Heart right ventricle (tissue), 16 donors: ENCODE measurements at regions not wholly inside any gene's neighbourhood (a gene's known extent, or its start where the extent isn't known, plus 50 kb on each side); places are given as distances from the start of the nearest gene placed in this dataset.

Experiments
- ATAC-seq, 8 donors: fragments of 200-7000 bp; cut with Tn5 transposase; one replicate each; pipeline ENCODE4 v1.9.1; 2020; ENCODE audit warnings: mild to moderate bottlenecking in 8 of 8, moderate library complexity in 8 of 8, moderate number of reproducible peaks in 1 of 8
- DNase-seq, 2 donors: peaks; one replicate each; pipeline ENCODE4 v3.0.0-alpha.2; 2020
- H3K27ac ChIP-seq, 10 donors: fragments of 200-600 bp; sonication (generic) in 2 of 10; one replicate each; pipeline versions ENCODE4 v1.5.0 to v1.8.0; 2020 to 2022; ENCODE audit warnings: mild to moderate bottlenecking in 3 of 10
- H3K27me3 ChIP-seq, 7 donors: fragments of 200-600 bp; one replicate each; pipeline ENCODE4 v1.8.0; 2021 to 2022; ENCODE audit warnings: mild to moderate bottlenecking in 2 of 7
- H3K36me3 ChIP-seq, 9 donors: fragments of 200-600 bp; sonication (generic) in 1 of 9; one replicate each; pipeline versions ENCODE4 v1.5.0 to v1.8.0; 2020 to 2022; ENCODE audit warnings: mild to moderate bottlenecking in 2 of 9
- H3K4me1 ChIP-seq, 9 donors: fragments of 200-600 bp; sonication (generic) in 1 of 9; one replicate each; pipeline versions ENCODE4 v1.5.0 to v1.8.0; 2020 to 2022; ENCODE audit warnings: mild to moderate bottlenecking in 4 of 9
- H3K4me3 ChIP-seq, 10 donors: fragments of 200-600 bp; sonication (generic) in 2 of 10; one replicate each; pipeline versions ENCODE4 v1.5.0 to v1.8.0; 2020 to 2022; ENCODE audit warnings: mild to moderate bottlenecking in 7 of 10, moderate library complexity in 2 of 10
- H3K9me3 ChIP-seq, 11 donors: fragments of 200-600 bp in 10 of 11; sonication (generic) in 2 of 11; one replicate each; pipeline versions ENCODE4 v1.5.0 to v1.8.0; 2013 to 2022; ENCODE audit warnings: mild to moderate bottlenecking in 2 of 11, control low read depth in 1 of 11, moderate library complexity in 1 of 11
- CTCF ChIP-seq, 9 donors: fragments of 200-600 bp; sonication (generic) in 2 of 9; IDR thresholded peaks; one replicate each; pipeline versions ENCODE4 v1.5.0 to v1.8.0; 2021 to 2022; ENCODE audit warnings: antibody characterized with exemption in 9 of 9, mild to moderate bottlenecking in 5 of 9, moderate library complexity in 1 of 9
- WGBS, 2 donors: extraction: QIAGEN DNeasy Blood & Tissue Kit; methylation state at CpG; one replicate each; pipeline ENCODE4 v1.1.7; 2013; ENCODE audit warnings: inconsistent platforms in 1 of 2; 5-methylcytosine and 5-hydroxymethylcytosine counted together
- intact Hi-C, 10 donors: fragments of 100-400 bp; cut with DNase I; formaldehyde crosslinking; loops; one replicate each; pipeline versions ENCODE4 v1.11.1 to v1.14.2; 2022
- donor health status: Arrhythmogenic right ventricular cardiomyopathy.
- donor health status: ischemic (EF 13 %, LVEDD 7.1; RV severe dilation, severe dysfunction).
- donor health status: healthy with polysubstance abuse.
- donor health status: DM: no; HTN: yes; CAD: no.
- donor health status: DM: no; HTN: no; CAD: no.
- donor health status: ischemic (EF 25% LVEDD 6.9; RV normal size, moderate dysfunction).
- donor health status: ischemic (EF 25% LVEDD 5.7; RV mildly dilated, moderate dysfunction).
- donor health status: healthy.
- donor health status: DM: yes; HTN: yes; CAD: no.
- donor health status: Ischemic cardiomyopathy.
- donor health status: ischemic (EF 35%, LVEDD 5.7; RV mildly dilated, moderate dysfunction).
- donor health status: nonischemic (EF 11% LVEDD 7.7; RV severe dilation, severe dysfunction).
- donor health status: DM: yes; HTN: yes; CAD: no.
- donor health status: PGD.
- donor health status: ischemic (EF 29% LVEDD 5.4; RV normal size, mild dysfunction).
- donor health status: nonischemic (EF 23%, LVEDD 6.1; RV moderate dilation, normal function).

GRCh38 chr6:71523548-71523947 is 234.9 kb downstream of the OGFRL1 start:
- TF ChIP-seq CTCF (IDR thresholded peaks at IDR 0.05), result no peak
- 89 to 96% methylated on average over 3 of the region's 3 CpGs for WGBS, 2 donors
- Histone ChIP-seq H3K36me3 (no peaks in the 10 kb centered on the region), H3K4me1 (peaks cover 0 to 8% (median 0%) of the 10 kb centered on the region in 9 donors), H3K9me3 (peaks cover 0 to 7% (median 0%) of the 10 kb centered on the region in 11 donors), H3K4me3 (no peak overlapping the region), H3K27me3 (peaks cover 0 to 3% (median 0%) of the 10 kb centered on the region in 7 donors), H3K27ac (no peak overlapping the region)
- DNase-seq (no peak), ATAC-seq (no peak)
- intact Hi-C loops, result no loop called here

GRCh38 chr6:71524201-71524600 is 235.6 kb downstream of the OGFRL1 start:
- Histone ChIP-seq H3K27ac (no peak overlapping the region), H3K9me3 (peaks cover 0 to 7% (median 0%) of the 10 kb centered on the region in 11 donors), H3K4me1 (peaks cover 0 to 8% (median 0%) of the 10 kb centered on the region in 9 donors), H3K27me3 (peaks cover 0 to 3% (median 0%) of the 10 kb centered on the region in 7 donors), H3K4me3 (no peak overlapping the region), H3K36me3 (no peaks in the 10 kb centered on the region)
- DNase-seq, result no peak
- no peak for ATAC-seq
- intact Hi-C loops, result no loop called here
- no peak for TF ChIP-seq CTCF (IDR thresholded peaks at IDR 0.05)
- WGBS, 2 donors, result 73 to 89% methylated on average over 4 of the region's 4 CpGs

- intact Hi-C loops, result no loop called here
- Histone ChIP-seq H3K4me3 (no peak overlapping the region), H3K27ac (no peak overlapping the region), H3K36me3 (no peaks in the 10 kb centered on the region), H3K27me3 (peaks cover 0 to 3% (median 0%) of the 10 kb centered on the region in 7 donors), H3K9me3 (no peaks in the 10 kb centered on the region), H3K4me1 (peaks cover 0 to 8% (median 0%) of the 10 kb centered on the region in 9 donors)
- WGBS, 2 donors, result 83 to 85% methylated on average over 1 of the region's 1 CpG
- ATAC-seq (no peak), DNase-seq (no peak)
- no peak for TF ChIP-seq CTCF (IDR thresholded peaks at IDR 0.05)
These were observed 239.3 kb downstream of the OGFRL1 start for GRCh38 chr6:71527886-71528285.

GRCh38 chr6:71529026-71529425 is 240.4 kb downstream of the OGFRL1 start:
- Histone ChIP-seq H3K4me3 (no peak overlapping the region), H3K36me3 (no peaks in the 10 kb centered on the region), H3K27me3 (no peaks in the 10 kb centered on the region), H3K9me3 (no peaks in the 10 kb centered on the region), H3K4me1 (peaks cover 0 to 8% (median 0%) of the 10 kb centered on the region in 9 donors), H3K27ac (no peak overlapping the region)
- WGBS, 2 donors, result 85 to 88% methylated on average over 2 of the region's 2 CpGs
- DNase-seq (no peak), ATAC-seq (no peak)
- intact Hi-C loops, result no loop called here
- TF ChIP-seq CTCF (IDR thresholded peaks at IDR 0.05), result no peak
